Endodermal cell (in vitro differentiated cells): ENCODE measurements at regions not wholly inside any gene's neighbourhood (a gene's known extent, or its start where the extent isn't known, plus 50 kb on each side); places are given as distances from the start of the nearest gene placed in this dataset.

Experiments
- DNase-seq: peaks from one replicate; pipeline ENCODE4 v3.0.0-alpha.2; 2017
- H3K27ac ChIP-seq: 2 replicates; pipeline ENCODE4 v1.5.1; 2013; ENCODE audit warnings: mild to moderate bottlenecking, low read depth, low read length, moderate library complexity
- H3K27me3 ChIP-seq: 2 replicates; pipeline ENCODE4 v1.6.1; 2013; ENCODE audit warnings: mild to moderate bottlenecking, low read length, moderate library complexity; ENCODE audit not compliant: insufficient read depth, control insufficient read depth, poor library complexity, severe bottlenecking
- H3K36me3 ChIP-seq: 2 replicates; pipeline ENCODE4 v1.7.0; 2013; ENCODE audit warnings: mild to moderate bottlenecking, low read length, moderate library complexity; ENCODE audit not compliant: control insufficient read depth, insufficient read depth
- H3K4me1 ChIP-seq: one replicate; pipeline ENCODE4 v1.7.0; 2013; ENCODE audit warnings: low read length; ENCODE audit not compliant: control insufficient read depth, insufficient read depth
- H3K4me3 ChIP-seq: 2 replicates; pipeline ENCODE4 v1.5.1; 2013; ENCODE audit warnings: mild to moderate bottlenecking, low read length, moderate library complexity
- H3K9ac ChIP-seq: 2 replicates; pipeline ENCODE4 v1.6.1; 2013; ENCODE audit warnings: mild to moderate bottlenecking, low read length, moderate library complexity; ENCODE audit not compliant: poor library complexity, severe bottlenecking; ENCODE audit errors: extremely low read depth
- H3K9me3 ChIP-seq: 2 replicates; pipeline ENCODE4 v1.6.1; 2013; ENCODE audit warnings: mild to moderate bottlenecking, low read length, moderate library complexity; ENCODE audit not compliant: control insufficient read depth
- H3K27ac Mint-ChIP-seq: 2 replicates; pipeline ENCODE4 v1.8.0; 2020; ENCODE audit warnings: mixed read lengths
- H3K27me3 Mint-ChIP-seq: 2 replicates; pipeline ENCODE4 v1.8.0; 2021; ENCODE audit warnings: mild to moderate bottlenecking, mixed read lengths; ENCODE audit not compliant: insufficient read depth
- H3K36me3 Mint-ChIP-seq: 2 replicates; pipeline ENCODE4 v1.8.0; 2020; ENCODE audit warnings: low read depth, mixed read lengths
- H3K4me1 Mint-ChIP-seq: 2 replicates; pipeline ENCODE4 v1.8.0; 2020; ENCODE audit warnings: mixed read lengths
- H3K4me3 Mint-ChIP-seq: 2 replicates; pipeline ENCODE4 v1.8.0; 2020; ENCODE audit warnings: mild to moderate bottlenecking, moderate library complexity, mixed read lengths
- H3K9me3 Mint-ChIP-seq: 2 replicates; pipeline ENCODE4 v1.8.0; 2020; ENCODE audit warnings: mild to moderate bottlenecking, mixed read lengths
- WGBS, 2 experiments: methylation state at CpG; one replicate each; pipeline versions ENCODE4 v1.1.5 to v1.1.7; 2013; ENCODE audit warnings: missing lambda C conversion rate in 2 of 2, mixed read lengths in 1 of 2; ENCODE audit not compliant: insufficient coverage in 1 of 2, insufficient read length in 1 of 2; 5-methylcytosine and 5-hydroxymethylcytosine counted together
- TF ChIP-seq, protein P1 (sequence below): fragments of 200-600 bp; sonication (generic); conservative IDR thresholded peaks from 2 replicates; pipeline ENCODE4 v1.5.0; 2021; ENCODE audit warnings: antibody characterized with exemption, mild to moderate bottlenecking

DNA sequence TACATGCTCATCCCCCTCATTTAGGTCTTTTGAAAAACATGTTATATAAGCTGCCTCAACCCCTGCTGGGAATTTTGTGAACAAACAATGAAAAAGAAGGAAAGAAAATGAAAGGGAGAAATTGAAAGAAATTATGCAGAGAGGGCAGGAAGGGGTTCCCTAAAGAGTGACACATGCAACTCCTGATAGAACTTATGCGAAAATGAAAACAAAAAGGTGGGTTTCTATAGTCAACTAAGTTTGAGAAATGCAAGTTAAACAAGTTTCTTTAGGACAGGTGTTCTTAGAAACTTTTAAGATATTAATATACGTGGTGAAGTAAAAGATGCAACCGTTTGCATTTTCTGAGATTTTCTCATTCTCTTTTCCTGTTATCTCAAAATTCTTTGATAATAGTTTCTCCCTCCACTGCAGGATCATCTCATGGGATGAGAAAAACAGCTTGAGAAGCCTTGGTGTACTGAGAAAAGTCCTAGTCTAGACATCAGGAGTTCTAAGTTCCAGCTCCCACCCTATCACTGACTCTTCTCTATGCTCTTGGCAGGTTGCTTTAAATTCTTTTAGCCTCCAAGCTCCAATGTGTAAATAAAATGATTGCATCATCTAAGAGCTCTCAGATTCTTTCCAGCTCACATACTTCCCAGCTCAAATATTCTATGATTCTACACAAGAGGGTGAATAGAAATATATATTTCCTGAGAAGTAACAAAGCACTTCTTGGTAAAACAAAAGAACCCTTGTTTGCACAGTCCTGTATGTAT, 109.2 kb downstream of the FAM76B start:
- Mint-ChIP-seq H3K36me3 (no peaks in the 10 kb centered on the region), H3K27ac (no peak overlapping the region), H3K9me3 (no peaks in the 10 kb centered on the region), H3K4me3 (no peak overlapping the region), H3K27me3 (no peaks in the 10 kb centered on the region), H3K4me1 (peaks cover 23% of the 10 kb centered on the region)
- no peaks in the 10 kb centered on the region for H3K36me3 ChIP-seq
- no peak overlapping the region for H3K9ac ChIP-seq
- no peaks in the 10 kb centered on the region for H3K27me3 ChIP-seq
- 90 to 100% methylated on average over 1 to 3 of the region's 3 CpGs for WGBS, 2 experiments
- DNase-seq = no peak
- peaks cover 3% of the 10 kb centered on the region for H3K4me1 ChIP-seq
- H3K27ac ChIP-seq = no peak overlapping the region
- TF ChIP-seq, protein P1, sequence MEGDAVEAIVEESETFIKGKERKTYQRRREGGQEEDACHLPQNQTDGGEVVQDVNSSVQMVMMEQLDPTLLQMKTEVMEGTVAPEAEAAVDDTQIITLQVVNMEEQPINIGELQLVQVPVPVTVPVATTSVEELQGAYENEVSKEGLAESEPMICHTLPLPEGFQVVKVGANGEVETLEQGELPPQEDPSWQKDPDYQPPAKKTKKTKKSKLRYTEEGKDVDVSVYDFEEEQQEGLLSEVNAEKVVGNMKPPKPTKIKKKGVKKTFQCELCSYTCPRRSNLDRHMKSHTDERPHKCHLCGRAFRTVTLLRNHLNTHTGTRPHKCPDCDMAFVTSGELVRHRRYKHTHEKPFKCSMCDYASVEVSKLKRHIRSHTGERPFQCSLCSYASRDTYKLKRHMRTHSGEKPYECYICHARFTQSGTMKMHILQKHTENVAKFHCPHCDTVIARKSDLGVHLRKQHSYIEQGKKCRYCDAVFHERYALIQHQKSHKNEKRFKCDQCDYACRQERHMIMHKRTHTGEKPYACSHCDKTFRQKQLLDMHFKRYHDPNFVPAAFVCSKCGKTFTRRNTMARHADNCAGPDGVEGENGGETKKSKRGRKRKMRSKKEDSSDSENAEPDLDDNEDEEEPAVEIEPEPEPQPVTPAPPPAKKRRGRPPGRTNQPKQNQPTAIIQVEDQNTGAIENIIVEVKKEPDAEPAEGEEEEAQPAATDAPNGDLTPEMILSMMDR = no peak
- H3K4me3 ChIP-seq = no peak overlapping the region
- no peaks in the 10 kb centered on the region for H3K9me3 ChIP-seq

DNA sequence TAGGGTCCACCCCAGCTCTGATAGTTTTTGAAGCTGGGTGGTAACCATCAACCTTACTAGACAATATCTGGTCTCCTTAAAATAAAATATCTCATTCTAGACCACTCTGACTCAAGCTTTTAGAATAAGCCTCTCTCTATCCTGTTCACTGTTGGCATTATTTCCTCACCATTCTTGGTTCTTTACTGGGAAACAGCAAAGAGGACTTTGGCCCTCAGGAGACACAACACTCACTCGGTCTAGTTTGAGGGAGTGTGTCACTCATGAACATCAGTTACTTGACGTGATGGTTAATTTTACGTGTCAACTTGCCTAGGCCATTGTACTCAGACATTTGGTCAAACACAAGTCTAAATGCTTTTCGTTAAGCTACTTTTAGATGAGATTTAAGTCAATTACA, 110.6 kb downstream of the FAM76B start:
- Histone ChIP-seq H3K36me3 (no peaks in the 10 kb centered on the region), H3K4me1 (peaks cover 6% of the 10 kb centered on the region), H3K9ac (no peak overlapping the region), H3K27ac (no peak overlapping the region), H3K9me3 (no peaks in the 10 kb centered on the region), H3K4me3 (no peak overlapping the region), H3K27me3 (no peaks in the 10 kb centered on the region)
- Mint-ChIP-seq H3K4me1 (peaks cover 31% of the 10 kb centered on the region), H3K36me3 (no peaks in the 10 kb centered on the region), H3K9me3 (no peaks in the 10 kb centered on the region), H3K4me3 (no peak overlapping the region), H3K27ac (no peak overlapping the region), H3K27me3 (no peaks in the 10 kb centered on the region)
- TF ChIP-seq, protein P1 = no peak
- DNase-seq = no peak
- WGBS, 2 experiments = 84 to 86% methylated on average over 4 of the region's 4 CpGs

DNA sequence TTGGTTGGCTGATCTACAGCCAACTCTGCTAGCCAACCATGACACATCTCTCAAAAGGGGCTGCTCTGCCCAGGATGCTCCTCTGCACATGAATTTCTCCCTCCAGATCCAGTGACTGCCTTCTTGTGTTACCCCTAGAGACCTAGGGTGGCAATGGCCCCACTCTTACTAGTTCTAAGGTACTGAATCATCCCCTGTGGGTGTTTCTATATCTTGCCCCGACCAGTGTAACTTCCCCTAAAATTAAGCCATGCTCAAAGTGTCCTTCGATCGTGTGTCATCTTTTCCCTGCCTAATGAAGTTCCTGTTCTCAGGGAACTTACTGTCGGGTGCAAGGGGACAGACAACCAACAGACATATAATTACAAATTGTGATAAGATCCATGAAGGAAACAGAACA, 113.3 kb downstream of the FAM76B start:
- H3K27ac Mint-ChIP-seq = no peak overlapping the region
- H3K4me3 Mint-ChIP-seq = no peak overlapping the region
- peaks cover 6% of the 10 kb centered on the region for H3K4me1 ChIP-seq
- H3K27me3 ChIP-seq = no peaks in the 10 kb centered on the region
- peaks cover 31% of the 10 kb centered on the region for H3K4me1 Mint-ChIP-seq
- no peak overlapping the region for H3K27ac ChIP-seq
- 94 to 100% methylated on average over 3 to 4 of the region's 4 CpGs for WGBS, 2 experiments
- TF ChIP-seq, protein P1 = no peak
- no peaks in the 10 kb centered on the region for H3K9me3 Mint-ChIP-seq
- no peaks in the 10 kb centered on the region for H3K36me3 ChIP-seq
- H3K27me3 Mint-ChIP-seq = peaks cover 4% of the 10 kb centered on the region
- no peaks in the 10 kb centered on the region for H3K36me3 Mint-ChIP-seq
- H3K9ac ChIP-seq = no peak overlapping the region
- H3K9me3 ChIP-seq = no peaks in the 10 kb centered on the region
- H3K4me3 ChIP-seq = no peak overlapping the region
- DNase-seq = no peak
